Thymus (tissue), 11 donors: ENCODE measurements at regions not wholly inside any gene's neighbourhood (a gene's known extent, or its start where the extent isn't known, plus 50 kb on each side); places are given as distances from the start of the nearest gene placed in this dataset.

ENCODE experiments used
- DNase-seq, 9 donors: peaks; one replicate each; pipeline ENCODE4 v3.0.0-alpha.2; 2013; ENCODE audit warnings: low spot score in 9 of 9, low read depth in 6 of 9, missing footprints in 1 of 9
- H3K27ac ChIP-seq, 2 donors: one replicate each; pipeline ENCODE4 v1.5.1; 2013; ENCODE audit warnings: control low read depth in 1 of 2, low read depth in 1 of 2, low read length in 1 of 2, mild to moderate bottlenecking in 1 of 2, moderate library complexity in 1 of 2
- H3K27me3 ChIP-seq, 2 donors: one replicate each; pipeline ENCODE4 v1.5.1; 2013; ENCODE audit warnings: low read length in 1 of 2; ENCODE audit not compliant: control insufficient read depth in 2 of 2, insufficient read depth in 1 of 2
- H3K36me3 ChIP-seq, 2 donors: one replicate each; pipeline ENCODE4 v1.5.1; 2013; ENCODE audit warnings: low read length in 1 of 2, mild to moderate bottlenecking in 1 of 2, moderate library complexity in 1 of 2; ENCODE audit not compliant: control insufficient read depth in 2 of 2, insufficient read depth in 2 of 2
- H3K4me1 ChIP-seq, 2 donors: one replicate each; pipeline ENCODE4 v1.5.1; 2013; ENCODE audit warnings: low read length in 2 of 2; ENCODE audit not compliant: control insufficient read depth in 2 of 2, insufficient read depth in 2 of 2
- H3K4me3 ChIP-seq, 2 donors: one replicate each; pipeline ENCODE4 v1.5.1; 2013; ENCODE audit warnings: low read length in 2 of 2, control low read depth in 1 of 2, mild to moderate bottlenecking in 1 of 2
- H3K9me3 ChIP-seq, 2 donors: one replicate each; pipeline ENCODE4 v1.5.1; 2013; ENCODE audit warnings: low read length in 1 of 2, mild to moderate bottlenecking in 1 of 2; ENCODE audit not compliant: control insufficient read depth in 2 of 2, insufficient read depth in 1 of 2
- WGBS: extraction: QIAGEN DNeasy Blood & Tissue Kit; methylation state at CpG from one replicate; pipeline ENCODE4 v1.1.7; 2013; 5-methylcytosine and 5-hydroxymethylcytosine counted together
- donor health status: healthy.

DNA sequence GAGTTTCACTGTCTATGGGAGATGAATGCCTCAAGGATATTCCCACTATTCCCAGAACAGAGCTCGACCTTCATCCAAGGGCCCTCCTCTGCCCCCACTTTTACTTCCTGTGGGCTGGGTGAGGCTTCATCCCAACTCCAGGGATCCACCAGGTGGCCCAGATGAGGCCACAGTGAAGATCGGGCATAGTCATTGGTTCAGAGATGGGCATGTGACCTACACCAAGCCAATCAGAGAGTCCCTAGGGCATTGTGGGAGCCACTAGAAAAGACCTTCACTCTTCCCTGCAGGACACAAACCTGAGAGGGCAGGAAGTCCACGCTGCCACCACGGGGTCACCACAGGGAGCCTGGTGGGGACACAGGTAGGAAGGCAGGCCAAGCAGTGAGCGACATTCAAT lies 72.9 kb upstream of the SLC22A16 start:
- no peak for DNase-seq
- Histone ChIP-seq H3K4me3 (no peak overlapping the region), H3K27me3 (no peaks in the 10 kb centered on the region), H3K9me3 (peaks cover 2 to 33% of the 10 kb centered on the region in 2 donors), H3K36me3 (no peaks in the 10 kb centered on the region), H3K4me1 (no peaks in the 10 kb centered on the region), H3K27ac (no peak overlapping the region)
- 95% methylated on average over 5 of the region's 5 CpGs for WGBS

DNA sequence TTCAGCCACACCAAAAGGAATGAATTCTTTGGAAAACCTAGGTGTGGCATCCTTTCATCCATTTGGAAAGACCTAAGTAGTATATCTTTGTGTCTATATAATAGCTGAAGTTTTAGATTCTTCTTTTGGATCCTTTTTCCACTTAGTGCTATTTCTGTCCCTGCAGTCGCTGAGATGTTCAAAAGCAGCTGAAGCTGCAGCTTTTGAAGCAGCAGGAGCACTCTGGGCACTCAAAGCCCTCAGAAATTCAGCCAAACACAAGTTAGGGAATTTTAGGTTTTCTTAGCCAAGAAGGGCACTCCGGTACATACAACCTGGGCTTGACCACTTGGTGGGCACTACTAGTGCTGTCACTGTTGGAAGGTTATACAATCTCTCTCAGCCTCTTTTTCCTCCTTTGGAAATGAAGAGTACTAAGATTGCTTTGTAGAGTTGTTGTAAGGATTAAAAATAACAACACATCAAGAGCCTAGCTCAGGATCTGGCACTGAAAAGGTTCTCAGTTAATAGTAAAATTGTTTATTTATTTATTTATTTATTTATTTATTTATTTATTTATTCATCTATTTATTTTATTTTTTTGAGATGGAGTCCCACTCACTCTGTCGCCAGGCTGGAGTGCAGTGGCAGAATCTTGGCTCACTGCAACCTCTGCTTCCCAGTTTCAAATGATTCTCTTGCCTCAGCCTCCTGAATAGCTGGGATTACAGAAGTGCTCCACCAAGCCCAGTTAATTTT lies 71.9 kb upstream of the SLC22A16 start:
- Histone ChIP-seq H3K36me3 (no peaks in the 10 kb centered on the region), H3K9me3 (peaks cover 2 to 32% of the 10 kb centered on the region in 2 donors), H3K4me3 (no peak overlapping the region), H3K4me1 (peaks cover 0 to 3% of the 10 kb centered on the region in 2 donors), H3K27ac (no peak overlapping the region), H3K27me3 (no peaks in the 10 kb centered on the region)
- WGBS: 96% methylated on average over 3 of the region's 3 CpGs
- no peak for DNase-seq

DNA sequence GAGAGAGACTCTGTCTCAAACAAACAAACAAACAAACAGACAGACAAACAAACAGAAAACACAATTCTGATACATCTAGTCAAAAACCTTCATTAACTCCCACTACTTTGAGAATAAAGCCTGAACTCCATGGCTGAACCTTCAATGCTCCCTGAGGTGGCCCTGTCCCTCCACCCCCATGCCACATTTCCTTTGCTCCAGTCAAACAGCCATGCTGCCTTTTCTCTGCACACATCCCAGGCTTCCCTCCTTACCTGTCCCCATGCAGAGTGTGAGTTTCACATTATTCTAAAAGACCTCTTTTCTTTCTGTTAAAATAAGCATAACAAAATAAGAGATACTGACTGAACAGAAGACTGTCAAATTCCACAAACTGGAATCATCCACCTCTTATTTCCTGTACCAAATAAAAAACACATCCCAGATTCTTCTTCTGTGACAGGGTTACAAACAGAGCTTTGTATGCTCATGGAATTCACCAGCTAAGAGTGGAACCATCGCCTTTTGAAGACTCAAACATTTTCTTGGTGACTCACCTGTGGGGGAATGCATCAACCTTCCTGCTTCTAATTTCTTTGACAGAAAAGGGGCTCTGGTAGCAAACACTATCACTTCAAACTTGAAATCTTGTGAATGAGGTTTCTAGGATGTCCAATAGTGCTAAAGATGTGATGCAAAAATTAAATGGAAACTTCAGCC lies 71.0 kb upstream of the SLC22A16 start:
- H3K9me3 ChIP-seq: peaks cover 2 to 23% of the 10 kb centered on the region in 2 donors
- H3K36me3 ChIP-seq: no peaks in the 10 kb centered on the region
- DNase-seq: no peak
- no peak overlapping the region for H3K27ac ChIP-seq
- no peaks in the 10 kb centered on the region for H3K27me3 ChIP-seq
- peaks cover 3% of the 10 kb centered on the region in 2 donors for H3K4me1 ChIP-seq
- 97% methylated on average over 1 of the region's 1 CpG for WGBS
- H3K4me3 ChIP-seq: no peak overlapping the region

DNA sequence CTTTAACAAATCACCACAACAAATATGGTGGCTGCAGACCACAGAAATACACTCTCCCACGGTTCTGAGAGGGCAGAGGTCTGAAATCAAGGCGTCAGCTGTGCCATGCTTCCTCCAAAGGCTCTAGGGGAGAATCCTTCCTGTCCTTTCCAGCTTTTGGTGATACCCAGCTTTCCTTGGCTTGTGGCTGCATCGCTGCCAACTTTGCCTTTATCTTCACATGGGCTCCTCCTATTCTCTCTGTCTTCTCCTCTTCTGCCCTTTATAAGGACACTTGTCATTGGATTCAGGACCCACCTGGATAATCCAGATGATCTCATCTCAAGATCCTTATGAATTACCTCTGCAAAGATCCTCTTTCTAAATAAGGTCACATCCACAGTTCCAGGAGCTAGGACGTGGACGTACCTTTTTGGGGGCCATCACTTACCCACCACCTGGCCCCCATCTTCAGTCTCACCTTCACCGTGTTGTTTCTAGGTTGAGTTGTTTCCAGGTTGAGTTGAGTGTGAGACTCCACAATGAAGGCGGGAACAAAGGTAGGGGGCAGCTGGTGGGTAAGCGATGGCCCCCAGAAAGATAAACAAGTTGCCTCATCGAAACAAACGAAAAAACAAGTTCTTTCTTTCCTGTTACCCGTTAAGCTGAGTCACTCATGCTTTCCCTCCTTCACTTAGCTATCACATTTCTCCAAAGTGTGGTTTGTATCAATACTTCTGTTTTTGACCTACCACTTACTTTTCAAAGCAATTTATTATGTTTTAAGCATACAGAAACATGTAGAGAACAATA lies 68.9 kb upstream of the SLC22A16 start:
- 93% methylated on average over 11 of the region's 11 CpGs for WGBS

DNA sequence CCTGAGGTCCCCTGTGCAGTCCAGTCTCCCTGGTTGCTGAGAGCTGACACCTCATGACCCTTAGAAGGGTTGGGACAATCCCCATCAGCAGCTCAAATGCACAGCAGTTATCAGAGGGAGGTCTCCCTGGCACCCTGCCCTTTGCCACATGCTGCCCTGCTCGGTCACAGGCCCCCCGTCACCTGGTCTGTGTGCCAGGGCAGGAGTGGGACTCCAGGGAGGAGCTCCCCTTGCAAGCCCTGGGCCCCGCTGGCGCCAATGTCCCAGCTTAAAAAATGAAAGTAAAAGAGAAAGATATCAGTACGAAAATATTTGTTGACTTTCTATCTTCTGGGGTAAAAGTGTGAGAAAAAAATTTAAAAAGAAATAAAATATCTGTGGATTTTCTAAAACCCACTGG lies 68.1 kb upstream of the SLC22A16 start:
- no peak overlapping the region for H3K4me3 ChIP-seq
- H3K4me1 ChIP-seq: peaks cover 3% of the 10 kb centered on the region in 2 donors
- 61% methylated on average over 5 of the region's 5 CpGs for WGBS
- no peak for DNase-seq
- no peaks in the 10 kb centered on the region for H3K36me3 ChIP-seq
- H3K27ac ChIP-seq: no peak overlapping the region
- H3K27me3 ChIP-seq: no peaks in the 10 kb centered on the region
- H3K9me3 ChIP-seq: peaks cover 2 to 8% of the 10 kb centered on the region in 2 donors

More for the DNA sequence above, 68.9 kb upstream of the SLC22A16 start:
- Histone ChIP-seq H3K9me3 (peaks cover 2 to 10% of the 10 kb centered on the region in 2 donors), H3K36me3 (no peaks in the 10 kb centered on the region), H3K27ac (no peak overlapping the region), H3K4me1 (peaks cover 3% of the 10 kb centered on the region in 2 donors), H3K4me3 (no peak overlapping the region), H3K27me3 (no peaks in the 10 kb centered on the region)
- no peak for DNase-seq

DNA sequence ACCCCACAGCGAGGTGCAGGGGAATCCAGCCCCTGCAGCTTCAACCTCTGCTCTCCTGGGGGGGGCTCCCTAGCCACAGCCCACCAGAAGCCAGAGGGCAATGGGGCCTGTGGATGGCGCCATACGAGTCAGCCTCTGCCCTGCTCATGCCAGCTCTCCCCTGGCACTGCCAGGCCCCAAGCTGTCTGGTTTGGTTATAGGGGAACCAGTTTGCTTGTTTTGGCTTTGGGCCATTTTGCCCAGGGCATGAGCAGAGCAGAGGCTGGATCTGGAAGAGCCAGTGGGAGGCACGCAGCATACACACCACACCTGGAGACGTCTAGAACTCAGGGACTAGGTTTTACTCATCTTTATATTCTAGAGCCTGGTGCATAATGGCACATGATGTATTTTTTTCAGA lies 66.7 kb upstream of the SLC22A16 start:
- no peaks in the 10 kb centered on the region for H3K27me3 ChIP-seq
- no peak overlapping the region for H3K27ac ChIP-seq
- H3K9me3 ChIP-seq: peaks cover 2 to 8% of the 10 kb centered on the region in 2 donors
- DNase-seq: no peak
- 95% methylated on average over 5 of the region's 5 CpGs for WGBS
- H3K4me1 ChIP-seq: peaks cover 3% of the 10 kb centered on the region in 2 donors
- H3K4me3 ChIP-seq: no peak overlapping the region
- H3K36me3 ChIP-seq: no peaks in the 10 kb centered on the region

DNA sequence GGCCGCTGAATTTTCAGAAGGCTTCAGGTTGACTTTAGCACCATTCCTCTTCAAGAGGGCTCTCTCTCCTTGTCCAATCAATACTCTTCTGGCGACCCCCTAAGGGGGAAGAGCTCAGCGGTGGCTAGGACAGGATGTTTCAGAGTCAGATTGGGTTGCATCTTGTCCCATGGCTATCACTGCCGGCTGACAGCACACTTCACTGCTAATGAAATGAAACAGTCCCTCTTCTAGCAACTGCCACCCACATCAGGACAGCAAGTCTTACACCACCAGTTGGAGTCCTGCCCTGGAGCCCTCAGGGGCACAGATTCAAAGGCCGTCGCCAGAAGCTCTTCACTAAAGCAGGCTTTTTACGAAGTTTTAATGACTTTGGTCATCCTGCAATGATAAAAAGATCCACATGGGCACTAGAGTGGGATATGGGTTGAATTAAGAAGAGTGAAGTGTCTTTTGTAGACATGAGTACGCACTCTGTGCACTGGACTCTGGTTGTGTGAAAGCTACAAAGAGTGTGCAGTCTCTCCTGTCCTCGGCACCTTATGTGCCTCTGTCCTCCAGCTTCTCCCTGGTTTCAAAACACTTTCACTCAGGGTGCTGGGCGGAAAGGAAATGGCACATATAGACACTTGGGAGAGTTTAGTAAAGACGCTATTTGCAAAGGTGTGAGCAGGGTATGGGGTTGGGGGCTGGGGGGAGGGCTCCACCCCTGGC lies 66.1 kb upstream of the SLC22A16 start:
- Histone ChIP-seq H3K9me3 (peaks cover 2 to 8% of the 10 kb centered on the region in 2 donors), H3K27me3 (no peaks in the 10 kb centered on the region), H3K27ac (no peak overlapping the region), H3K4me1 (peaks cover 3% of the 10 kb centered on the region in 2 donors), H3K36me3 (no peaks in the 10 kb centered on the region), H3K4me3 (no peak overlapping the region)
- DNase-seq: no peak
- 91% methylated on average over 11 of the region's 11 CpGs for WGBS

DNA sequence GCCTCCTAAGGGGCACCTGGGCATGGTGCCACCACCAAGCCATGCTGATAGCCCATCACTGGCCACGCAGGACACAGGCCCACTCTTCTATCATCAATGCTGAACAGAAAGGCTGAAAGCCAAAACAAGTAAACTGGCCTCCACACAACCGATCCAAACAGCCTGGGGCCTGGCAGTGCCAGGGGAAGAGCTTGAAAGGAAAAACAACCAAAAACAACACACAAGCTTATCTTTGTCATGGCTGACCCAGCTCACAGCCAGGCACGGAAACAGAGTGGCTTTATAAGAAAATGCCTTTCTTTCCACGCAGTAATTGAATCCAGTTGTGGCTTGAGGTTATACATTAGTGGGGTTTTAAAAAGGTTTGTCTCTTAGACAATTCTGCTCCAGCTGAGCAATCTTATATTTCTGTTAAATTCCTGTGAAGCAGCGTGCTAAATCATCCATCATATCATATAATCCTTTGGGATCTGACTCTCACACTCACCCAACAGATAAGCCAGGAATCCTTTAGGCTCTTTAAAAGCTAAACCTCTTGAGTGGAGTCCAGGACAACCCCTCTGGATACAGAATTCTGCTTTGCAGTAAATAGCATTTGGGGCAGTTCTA lies 65.4 kb upstream of the SLC22A16 start:
- no peaks in the 10 kb centered on the region for H3K27me3 ChIP-seq
- peaks cover 2 to 8% of the 10 kb centered on the region in 2 donors for H3K9me3 ChIP-seq
- H3K4me1 ChIP-seq: peaks cover 3% of the 10 kb centered on the region in 2 donors
- WGBS: 94% methylated on average over 5 of the region's 5 CpGs
- no peak overlapping the region for H3K4me3 ChIP-seq
- DNase-seq: no peak
- H3K36me3 ChIP-seq: no peaks in the 10 kb centered on the region
- H3K27ac ChIP-seq: no peak overlapping the region
